ENCODE measurements at regions not wholly inside any gene's neighbourhood (a gene's known extent, or its start where the extent isn't known, plus 50 kb on each side); places are given as distances from the start of the nearest gene placed in this dataset.
"Not testable (repeated sequence)": the region's sequence is repeated elsewhere in the genome, so short reads cannot be mapped to it uniquely, and the experiment has no call there.

GRCh38 chrY:3037471-3037870 is 102.3 kb downstream of the ZFY start:
- H3K4me1 ChIP-seq (replicated peaks) = no peaks in the 10 kb centered on the region
- TF ChIP-seq POLR2A (IDR thresholded peaks at IDR 0.05) = no peak
- TF ChIP-seq CTCF (IDR thresholded peaks at IDR 0.05) = no peak
- no peak for TF ChIP-seq POLR2AphosphoS5 (IDR thresholded peaks at IDR 0.05)
- no peaks in the 10 kb centered on the region for H3K36me3 ChIP-seq
- intact Hi-C loops (cut with DNase I) = no loop called here
- no peak overlapping the region for H3K4me3 ChIP-seq
- H3K27ac ChIP-seq = no peak overlapping the region
- no peak for DNase-seq (ENCODE audit: low spot score)
- H3K27me3 ChIP-seq (replicated peaks; ENCODE audit: insufficient read depth) = no peaks in the 10 kb centered on the region
- no peaks in the 10 kb centered on the region for H3K9me3 ChIP-seq

DNA sequence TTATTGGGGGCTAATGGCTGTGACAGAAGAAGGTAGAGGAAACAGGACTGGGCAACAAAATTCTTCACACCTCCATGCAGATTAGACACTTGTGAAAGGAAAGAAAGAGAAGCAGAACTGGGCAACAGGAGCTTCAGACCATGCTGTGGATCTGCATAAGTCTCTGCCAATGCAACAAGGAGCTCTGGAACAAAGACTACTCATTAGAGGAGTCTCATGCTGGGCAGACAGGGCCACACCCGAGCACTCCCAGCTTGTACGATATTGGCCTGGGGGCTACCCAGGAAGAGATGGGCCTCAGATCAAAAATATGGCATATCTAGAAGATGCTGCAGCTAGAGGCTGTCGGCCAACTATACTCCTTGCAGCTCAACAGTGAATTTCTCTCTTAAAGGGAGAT is 105.2 kb downstream of the ZFY start:
- H3K4me1 ChIP-seq (replicated peaks) = no peaks in the 10 kb centered on the region
- intact Hi-C loops (cut with DNase I) = no loop called here
- H3K9me3 ChIP-seq = no peaks in the 10 kb centered on the region
- no peaks in the 10 kb centered on the region for H3K27me3 ChIP-seq (replicated peaks; ENCODE audit: insufficient read depth)
- 74% methylated on average over 3 of the region's 3 CpGs for WGBS
- H3K27ac ChIP-seq = no peak overlapping the region
- no peak for DNase-seq (ENCODE audit: low spot score)
- H3K4me3 ChIP-seq = no peak overlapping the region
- TF ChIP-seq POLR2AphosphoS5 (IDR thresholded peaks at IDR 0.05) = no peak
- TF ChIP-seq CTCF (IDR thresholded peaks at IDR 0.05) = no peak
- no peaks in the 10 kb centered on the region for H3K36me3 ChIP-seq

GRCh38 chrY:3041985-3042384 is 106.8 kb downstream of the ZFY start:
- Histone ChIP-seq H3K9me3 (no peaks in the 10 kb centered on the region), H3K27ac (no peak overlapping the region), H3K4me1 (replicated peaks) (no peaks in the 10 kb centered on the region), H3K27me3 (replicated peaks; ENCODE audit: insufficient read depth) (no peaks in the 10 kb centered on the region), H3K36me3 (no peaks in the 10 kb centered on the region), H3K4me3 (no peak overlapping the region)
- TF ChIP-seq POLR2A (IDR thresholded peaks at IDR 0.05) (no peak), CTCF (IDR thresholded peaks at IDR 0.05) (no peak), POLR2AphosphoS5 (IDR thresholded peaks at IDR 0.05) (no peak)
- DNase-seq (ENCODE audit: low spot score) = no peak
- intact Hi-C loops (cut with DNase I) = no loop called here

DNA sequence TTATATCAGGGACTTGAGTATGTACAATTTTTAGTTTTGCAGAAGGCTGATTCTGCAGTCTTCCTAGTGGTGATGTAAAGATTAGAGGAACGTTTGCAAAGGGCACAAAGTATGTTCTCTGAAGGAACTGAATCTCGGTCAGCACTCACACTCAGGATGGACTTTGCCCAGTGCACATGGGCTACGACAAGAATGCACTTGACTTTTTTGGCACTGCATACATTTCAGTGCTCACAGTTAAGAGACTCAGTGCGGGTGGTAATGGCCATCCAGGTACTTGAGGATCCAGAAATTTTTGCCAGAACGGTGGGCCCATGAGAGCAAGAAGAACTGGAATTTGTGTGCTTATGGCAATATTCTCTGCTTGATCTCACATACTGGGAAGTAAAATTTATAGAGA is 107.7 kb downstream of the ZFY start:
- H3K27me3 ChIP-seq (replicated peaks; ENCODE audit: insufficient read depth) = no peaks in the 10 kb centered on the region
- TF ChIP-seq POLR2AphosphoS5 (IDR thresholded peaks at IDR 0.05) (no peak), CTCF (IDR thresholded peaks at IDR 0.05) (no peak), POLR2A (IDR thresholded peaks at IDR 0.05) (no peak)
- no peaks in the 10 kb centered on the region for H3K4me1 ChIP-seq (replicated peaks)
- WGBS = 65% methylated on average over 5 of the region's 5 CpGs
- H3K9me3 ChIP-seq = no peaks in the 10 kb centered on the region
- no peak overlapping the region for H3K4me3 ChIP-seq
- no peak for DNase-seq (ENCODE audit: low spot score)
- H3K27ac ChIP-seq = no peak overlapping the region
- intact Hi-C loops (cut with DNase I) = no loop called here
- H3K36me3 ChIP-seq = no peaks in the 10 kb centered on the region

- Histone ChIP-seq H3K9me3 (no peaks in the 10 kb centered on the region), H3K27ac (no peak overlapping the region), H3K4me1 (replicated peaks) (no peaks in the 10 kb centered on the region), H3K4me3 (no peak overlapping the region), H3K36me3 (no peaks in the 10 kb centered on the region), H3K27me3 (replicated peaks; ENCODE audit: insufficient read depth) (no peaks in the 10 kb centered on the region)
- no peak for TF ChIP-seq CTCF (IDR thresholded peaks at IDR 0.05)
- TF ChIP-seq POLR2A (IDR thresholded peaks at IDR 0.05) = no peak
- TF ChIP-seq POLR2AphosphoS5 (IDR thresholded peaks at IDR 0.05) = no peak
- DNase-seq (ENCODE audit: low spot score) = no peak
- intact Hi-C loops (cut with DNase I) = no loop called here
- WGBS = 73% methylated on average over 2 of the region's 2 CpGs
These were observed 109.9 kb downstream of the ZFY start for GRCh38 chrY:3045048-3045447.

- H3K36me3 ChIP-seq; H3K4me3 ChIP-seq; H3K4me1 ChIP-seq (replicated peaks); H3K27ac ChIP-seq; H3K27me3 ChIP-seq (replicated peaks; ENCODE audit: insufficient read depth); H3K9me3 ChIP-seq; DNase-seq (ENCODE audit: low spot score); intact Hi-C loops (cut with DNase I): not testable (repeated sequence)
- no CpG with 5 or more reads among the region's 1 CpG for WGBS
These were observed 120.3 kb downstream of the ZFY start for GRCh38 chrY:3055496-3055895.

GRCh38 chrY:3058342-3058741 is 123.2 kb downstream of the ZFY start:
- H3K27ac ChIP-seq; H3K4me3 ChIP-seq; H3K9me3 ChIP-seq; H3K36me3 ChIP-seq; H3K4me1 ChIP-seq (replicated peaks); H3K27me3 ChIP-seq (replicated peaks; ENCODE audit: insufficient read depth); intact Hi-C loops (cut with DNase I); DNase-seq (ENCODE audit: low spot score): not testable (repeated sequence)

GRCh38 chrY:3060671-3061070 is 125.5 kb downstream of the ZFY start:
- H3K27me3 ChIP-seq (replicated peaks; ENCODE audit: insufficient read depth); intact Hi-C loops (cut with DNase I); H3K4me1 ChIP-seq (replicated peaks); DNase-seq (ENCODE audit: low spot score); H3K9me3 ChIP-seq; H3K4me3 ChIP-seq; H3K36me3 ChIP-seq; H3K27ac ChIP-seq: not testable (repeated sequence)
- WGBS = 100% methylated on average over 1 of the region's 1 CpG

All from prostate gland (tissue), 2 donors.